Heart left ventricle (tissue), 13 donors: ENCODE measurements at regions not wholly inside any gene's neighbourhood (a gene's known extent, or its start where the extent isn't known, plus 50 kb on each side); places are given as distances from the start of the nearest gene placed in this dataset.

Experiments used
- POLR2A ChIP-seq, 2 donors: fragments of 450-650 bp; IDR thresholded peaks; one replicate each; pipeline ENCODE4 v1.6.1; 2017; ENCODE audit warnings: antibody characterized with exemption in 2 of 2, mild to moderate bottlenecking in 2 of 2, moderate library complexity in 2 of 2
- TF ChIP-seq, protein P1 (sequence below), 12 donors: fragments of 200-600 bp; sonication (generic) in 4 of 12; IDR thresholded peaks; one replicate each; pipeline versions ENCODE4 v1.5.0 to v1.8.0; 2018 to 2022; ENCODE audit warnings: antibody characterized with exemption in 12 of 12, mild to moderate bottlenecking in 5 of 12
- donor health status: ischemic (EF 13 %, LVEDD 7.1; RV severe dilation, severe dysfunction).
- donor health status: DM: no; HTN: yes; CAD: no.
- donor health status: DM: no; HTN: no; CAD: no.
- donor health status: ischemic (EF 25% LVEDD 6.9; RV normal size, moderate dysfunction).
- donor health status: ischemic (EF 25% LVEDD 5.7; RV mildly dilated, moderate dysfunction).
- donor health status: ischemic (EF 35%, LVEDD 5.7; RV mildly dilated, moderate dysfunction).
- donor health status: nonischemic (EF 11% LVEDD 7.7; RV severe dilation, severe dysfunction).
- donor health status: DM: yes; HTN: yes; CAD: no.
- donor health status: PGD.
- donor health status: ischemic (EF 29% LVEDD 5.4; RV normal size, mild dysfunction).
- donor health status: nonischemic (EF 23%, LVEDD 6.1; RV moderate dilation, normal function).

DNA sequence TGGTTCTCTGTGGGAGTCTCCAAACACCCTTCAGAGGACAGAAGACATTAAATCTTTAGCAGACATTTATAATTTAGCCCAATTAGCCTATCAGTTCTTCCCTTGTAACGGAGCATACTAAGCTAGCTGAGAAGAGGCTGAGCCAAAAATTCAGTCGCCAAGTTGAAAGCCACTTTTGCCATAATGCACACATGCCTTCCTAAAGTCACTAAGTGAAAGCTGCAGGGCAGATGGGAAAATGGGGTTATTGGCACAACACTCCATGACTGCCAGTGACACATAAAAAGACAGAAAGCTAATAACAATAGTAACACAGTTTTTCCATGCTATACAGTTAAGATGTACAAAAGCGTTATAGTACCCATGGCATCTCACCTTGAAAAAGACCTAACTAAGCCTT, 176.2 kb downstream of the DIRAS2 start:
- TF ChIP-seq, protein P1, sequence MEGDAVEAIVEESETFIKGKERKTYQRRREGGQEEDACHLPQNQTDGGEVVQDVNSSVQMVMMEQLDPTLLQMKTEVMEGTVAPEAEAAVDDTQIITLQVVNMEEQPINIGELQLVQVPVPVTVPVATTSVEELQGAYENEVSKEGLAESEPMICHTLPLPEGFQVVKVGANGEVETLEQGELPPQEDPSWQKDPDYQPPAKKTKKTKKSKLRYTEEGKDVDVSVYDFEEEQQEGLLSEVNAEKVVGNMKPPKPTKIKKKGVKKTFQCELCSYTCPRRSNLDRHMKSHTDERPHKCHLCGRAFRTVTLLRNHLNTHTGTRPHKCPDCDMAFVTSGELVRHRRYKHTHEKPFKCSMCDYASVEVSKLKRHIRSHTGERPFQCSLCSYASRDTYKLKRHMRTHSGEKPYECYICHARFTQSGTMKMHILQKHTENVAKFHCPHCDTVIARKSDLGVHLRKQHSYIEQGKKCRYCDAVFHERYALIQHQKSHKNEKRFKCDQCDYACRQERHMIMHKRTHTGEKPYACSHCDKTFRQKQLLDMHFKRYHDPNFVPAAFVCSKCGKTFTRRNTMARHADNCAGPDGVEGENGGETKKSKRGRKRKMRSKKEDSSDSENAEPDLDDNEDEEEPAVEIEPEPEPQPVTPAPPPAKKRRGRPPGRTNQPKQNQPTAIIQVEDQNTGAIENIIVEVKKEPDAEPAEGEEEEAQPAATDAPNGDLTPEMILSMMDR (IDR thresholded peaks at IDR 0.05) = no peak
- no peak for TF ChIP-seq POLR2A (IDR thresholded peaks at IDR 0.05)
